Endothelial cell of umbilical vein (primary cell): ENCODE measurements at regions not wholly inside any gene's neighbourhood (a gene's known extent, or its start where the extent isn't known, plus 50 kb on each side); places are given as distances from the start of the nearest gene placed in this dataset.

Source experiments
- BruUV-seq: library from RNA; stranded (reverse); fragments of 400-500 nt; replicated peaks from 2 replicates; lab custom pipeline; 2021; lab: Mats Ljungman, UMichigan
- CTCF ChIA-PET: fragments of 300-600, 350-600 bp; sonication (Branson Sonifier 250); formaldehyde crosslinking; loops from one replicate; lab custom pipeline; 2021; ENCODE audit warnings: antibody characterized with exemption, inconsistent platforms; lab: Charles Lee
- POLR2A ChIA-PET: fragments of 300-600, 350-600 bp; sonication (Branson Sonifier 250); formaldehyde crosslinking; loops from one replicate; lab custom pipeline; 2021; ENCODE audit warnings: antibody characterized with exemption, inconsistent platforms; lab: Charles Lee
- DNase-seq: peaks from one replicate; pipeline ENCODE4 v3.0.0-alpha.2; 2011; ENCODE audit warnings: low read depth, low spot score
- FAIRE-seq: peaks from 2 replicates; lab custom pipeline; 2011; peaks lifted over from hg19 to GRCh38; lab: Jason Lieb, UNC
- H2AFZ ChIP-seq: 2 replicates; pipeline ENCODE4 v1.6.0; 2012; ENCODE audit warnings: low read depth, low read length, control low read depth, inconsistent platforms
- H3K27ac ChIP-seq: 2 replicates; pipeline ENCODE4 v1.5.1; 2011; ENCODE audit warnings: low read depth, mild to moderate bottlenecking, control low read depth, low read length, moderate library complexity; ENCODE audit not compliant: insufficient read depth
- H3K27me3 ChIP-seq, 2 experiments: 2 replicates each; pipeline versions ENCODE4 v1.6.0 to v1.6.1; 2011; ENCODE audit warnings: low read length in 2 of 2, mixed read lengths in 1 of 2; ENCODE audit not compliant: control insufficient read depth in 2 of 2, insufficient read depth in 2 of 2
- H3K36me3 ChIP-seq, 2 experiments: 2 replicates in 1 of 2; 3 replicates in 1 of 2; pipeline ENCODE4 v1.5.1; 2011; ENCODE audit warnings: low read length in 2 of 2, mild to moderate bottlenecking in 1 of 2, moderate library complexity in 1 of 2; ENCODE audit not compliant: control insufficient read depth in 2 of 2, insufficient read depth in 2 of 2; ENCODE audit errors: extremely low read depth in 1 of 2
- H3K4me1 ChIP-seq: 3 replicates; pipeline ENCODE4 v1.5.1; 2011; ENCODE audit warnings: mild to moderate bottlenecking, low read length; ENCODE audit not compliant: control insufficient read depth, insufficient read depth; ENCODE audit errors: extremely low read depth
- H3K4me2 ChIP-seq: 2 replicates; pipeline ENCODE4 v1.6.1; 2011; ENCODE audit warnings: low read length, control low read depth, mixed read lengths; ENCODE audit not compliant: insufficient read depth
- H3K4me3 ChIP-seq, 3 experiments: fragments of 200-600 bp in 1 of 3; sonication (generic), shearing (Covaris generic) in 1 of 3; replicated peaks in 1 of 3; 2 replicates each; pipeline ENCODE4 v1.5.1; 2011 to 2016; ENCODE audit warnings: control low read depth in 3 of 3, low read length in 3 of 3, mild to moderate bottlenecking in 2 of 3, inconsistent platforms in 1 of 3, low read depth in 1 of 3, moderate library complexity in 1 of 3; ENCODE audit not compliant: insufficient read depth in 1 of 3
- H3K79me2 ChIP-seq: 2 replicates; pipeline ENCODE4 v1.6.0; 2012; ENCODE audit warnings: low read length, inconsistent platforms; ENCODE audit not compliant: control insufficient read depth, insufficient read depth
- H3K9ac ChIP-seq: replicated peaks from 2 replicates; pipeline ENCODE3; 2011; ENCODE audit warnings: low read length, control low read depth; ENCODE audit not compliant: insufficient read depth; ENCODE audit errors: extremely low read depth
- H3K9me1 ChIP-seq: replicated peaks from 3 replicates; pipeline ENCODE4 v1.6.0; 2011; ENCODE audit warnings: mild to moderate bottlenecking, low read length; ENCODE audit not compliant: control insufficient read depth, insufficient read depth; ENCODE audit errors: extremely low read depth
- H3K9me3 ChIP-seq: replicated peaks from 2 replicates; pipeline ENCODE4 v1.5.1; 2012; ENCODE audit warnings: low read length, inconsistent platforms; ENCODE audit not compliant: control insufficient read depth, insufficient read depth
- H4K20me1 ChIP-seq: replicated peaks from 2 replicates; pipeline ENCODE3; 2011; ENCODE audit warnings: mild to moderate bottlenecking, low read length; ENCODE audit not compliant: control insufficient read depth, insufficient read depth; ENCODE audit errors: extremely low read depth
- CTCF ChIP-seq, 2 donors: IDR thresholded peaks; 1 replicate in 1 of 2; 2 replicates in 1 of 2; pipeline ENCODE4 v1.5.1; 2011; ENCODE audit warnings: low read length in 2 of 2, mild to moderate bottlenecking in 2 of 2, moderate library complexity in 2 of 2, control low read depth in 1 of 2, inconsistent platforms in 1 of 2, low read depth in 1 of 2; ENCODE audit not compliant: insufficient read depth in 1 of 2; ENCODE audit errors: extremely low read depth in 1 of 2
- EZH2 ChIP-seq: IDR thresholded peaks from 2 replicates; pipeline ENCODE4 v1.6.1; 2012; ENCODE audit warnings: borderline replicate concordance, low read depth, mild to moderate bottlenecking, moderate library complexity, low read length, inconsistent platforms; ENCODE audit not compliant: severe bottlenecking
- FOS ChIP-seq: IDR thresholded peaks from 2 replicates; pipeline ENCODE4 v1.6.1; 2011; ENCODE audit warnings: mild to moderate bottlenecking, low read length, moderate library complexity, borderline replicate concordance; ENCODE audit not compliant: insufficient read depth
- GATA2 ChIP-seq: IDR thresholded peaks from 2 replicates; pipeline ENCODE4 v1.7.0; 2011; ENCODE audit warnings: low read depth, mild to moderate bottlenecking, moderate library complexity, mixed read lengths, low read length; ENCODE audit not compliant: insufficient read length, insufficient read depth
- JUN ChIP-seq: IDR thresholded peaks from 2 replicates; pipeline ENCODE4 v1.6.1; 2011; ENCODE audit warnings: borderline replicate concordance, low read depth; ENCODE audit not compliant: insufficient read length, insufficient read depth
- MYC ChIP-seq: IDR thresholded peaks from one replicate; pipeline ENCODE4 v1.6.1; 2011; ENCODE audit warnings: mild to moderate bottlenecking, low read depth, low read length
- POLR2A ChIP-seq: IDR thresholded peaks from 2 replicates; pipeline ENCODE4 v1.6.1; 2012; ENCODE audit warnings: low read depth, mild to moderate bottlenecking, control low read depth, low read length
- POLR2AphosphoS5 ChIP-seq: IDR thresholded peaks from 2 replicates; pipeline ENCODE4 v1.6.1; 2012; ENCODE audit warnings: low read depth, mild to moderate bottlenecking, control low read depth, low read length, moderate library complexity; ENCODE audit not compliant: insufficient read depth
- dilution Hi-C: fragments of 300-500 bp; cut with MboI; formaldehyde crosslinking; loops from one replicate; pipeline ENCODE4 v1.15.0; 2019; ENCODE audit warnings: low sequenced_read_pairs; ENCODE audit not compliant: extremely low pct_ligation_motif_present
- intact Hi-C: fragments of 100-400 bp; cut with micrococcal nuclease; formaldehyde crosslinking; loops from one replicate; pipeline ENCODE4 v1.10.0; 2022
- TF ChIP-seq, protein P1 (sequence below): IDR thresholded peaks from 2 replicates; pipeline ENCODE4 v1.6.1; 2011; ENCODE audit not compliant: insufficient read depth, insufficient read length

- FAIRE-seq (no peak), DNase-seq (no peak)
- dilution Hi-C loops (no loop called here), intact Hi-C loops (no loop called here)
- Histone ChIP-seq H3K4me1 (peaks cover 4% of the 10 kb centered on the region), H3K36me3 (no peaks in the 10 kb centered on the region), H4K20me1 (no peaks in the 10 kb centered on the region), H3K79me2 (no peaks in the 10 kb centered on the region), H3K9ac (no peak overlapping the region), H3K27me3 (peaks cover 5 to 9% of the 10 kb centered on the region in 2 experiments), H2AFZ (no peak overlapping the region), H3K9me1 (no peaks in the 10 kb centered on the region), H3K4me3 (no peak overlapping the region), H3K9me3 (no peaks in the 10 kb centered on the region), H3K4me2 (no peak overlapping the region), H3K27ac (no peak overlapping the region)
- POLR2A ChIA-PET = no interaction called here
- TF ChIP-seq, protein P1, sequence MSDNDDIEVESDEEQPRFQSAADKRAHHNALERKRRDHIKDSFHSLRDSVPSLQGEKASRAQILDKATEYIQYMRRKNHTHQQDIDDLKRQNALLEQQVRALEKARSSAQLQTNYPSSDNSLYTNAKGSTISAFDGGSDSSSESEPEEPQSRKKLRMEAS = no peak
- TF ChIP-seq POLR2AphosphoS5 = no peak
- CTCF ChIA-PET = interaction anchor here (1.3 kb wide), 1 partner anchor 38 kb away, joined by 6 read pairs; no protein-coding TSS in a partner anchor
- BruUV-seq = no TSS peak
These were observed 91.5 kb downstream of the FAM50B start for GRCh38 chr6:3940703-3941102.

DNA sequence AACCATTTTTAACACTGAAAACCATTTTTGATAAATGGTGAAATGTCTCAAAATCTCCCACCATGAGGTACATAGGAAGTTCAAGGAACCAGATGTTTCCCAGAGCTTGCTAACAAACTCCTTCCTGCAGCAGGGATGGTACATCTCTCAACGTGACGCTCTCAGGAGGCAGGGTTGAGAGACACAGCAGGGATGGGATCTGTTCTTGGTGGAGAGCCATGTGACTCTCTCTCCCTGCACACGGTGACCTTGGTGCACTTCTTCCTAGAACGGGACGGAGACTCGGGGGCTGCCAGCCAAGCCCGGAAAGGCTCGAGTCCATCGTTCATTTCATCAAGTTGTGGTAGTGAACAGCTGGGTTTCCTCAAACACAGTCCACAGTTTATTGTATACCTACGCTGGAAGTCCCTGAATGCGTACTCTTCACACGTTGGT, 94.2 kb downstream of the FAM50B start:
- Histone ChIP-seq H3K9me1 (no peaks in the 10 kb centered on the region), H3K9ac (no peak overlapping the region), H3K79me2 (no peaks in the 10 kb centered on the region), H4K20me1 (no peaks in the 10 kb centered on the region), H3K4me2 (no peak overlapping the region), H2AFZ (peak overlapping the region; percentile 49), H3K27ac (no peak overlapping the region), H3K36me3 (no peaks in the 10 kb centered on the region), H3K4me3 (no peak overlapping the region), H3K9me3 (no peaks in the 10 kb centered on the region), H3K27me3 (peaks cover 5 to 20% of the 10 kb centered on the region in 2 experiments), H3K4me1 (peaks cover 4% of the 10 kb centered on the region)
- DNase-seq = peak; percentile 89
- dilution Hi-C loops = no loop called here
- intact Hi-C loops = no loop called here
- TF ChIP-seq EZH2 (no peak), POLR2AphosphoS5 (no peak), FOS (no peak), CTCF (IDR thresholded peaks at IDR 0.05; ENCODE audit: extremely low read depth in 1 of 2, insufficient read depth in 1 of 2, low read depth in 1 of 2, low read length in 2 of 2) (no peak), MYC (no peak), POLR2A (no peak), JUN (no peak), GATA2 (no peak)
- TF ChIP-seq, protein P1 = peak; percentile 25
- CTCF ChIA-PET = interaction anchor here (0.7 to 2.0 kb wide), 4 partner anchors 35 to 94 kb away, joined by 3 to 7 read pairs (median 5); partner anchors contain the start of gene FAM50B
- BruUV-seq = no TSS peak
- POLR2A ChIA-PET = interaction anchor here (0.6 kb wide), 1 partner anchor 94 kb away, joined by 3 read pairs; the partner anchor contains the start of gene FAM50B
- peak; percentile 76 for FAIRE-seq
